Hippocampal formation (tissue), 2 donors: ENCODE measurements at regions not wholly inside any gene's neighbourhood (a gene's known extent, or its start where the extent isn't known, plus 50 kb on each side); places are given as distances from the start of the nearest gene placed in this dataset.
A peak's percentile ranks its signal among the peaks of the same experiment; 100 is the strongest.
"Not testable (repeated sequence)": the region's sequence is repeated elsewhere in the genome, so short reads cannot be mapped to it uniquely, and the experiment has no call there.

ENCODE experiments used
- DNase-seq, 2 donors: peaks; one replicate each; lab custom pipeline; 2025; lab: John Stamatoyannopoulos, UW

- no peak for DNase-seq
Measured at GRCh38 chr14:30266290-30266689, 292.7 kb upstream of the G2E3 start.

- DNase-seq = no peak
Measured at GRCh38 chr14:30267141-30267540, 291.8 kb upstream of the G2E3 start.

DNA sequence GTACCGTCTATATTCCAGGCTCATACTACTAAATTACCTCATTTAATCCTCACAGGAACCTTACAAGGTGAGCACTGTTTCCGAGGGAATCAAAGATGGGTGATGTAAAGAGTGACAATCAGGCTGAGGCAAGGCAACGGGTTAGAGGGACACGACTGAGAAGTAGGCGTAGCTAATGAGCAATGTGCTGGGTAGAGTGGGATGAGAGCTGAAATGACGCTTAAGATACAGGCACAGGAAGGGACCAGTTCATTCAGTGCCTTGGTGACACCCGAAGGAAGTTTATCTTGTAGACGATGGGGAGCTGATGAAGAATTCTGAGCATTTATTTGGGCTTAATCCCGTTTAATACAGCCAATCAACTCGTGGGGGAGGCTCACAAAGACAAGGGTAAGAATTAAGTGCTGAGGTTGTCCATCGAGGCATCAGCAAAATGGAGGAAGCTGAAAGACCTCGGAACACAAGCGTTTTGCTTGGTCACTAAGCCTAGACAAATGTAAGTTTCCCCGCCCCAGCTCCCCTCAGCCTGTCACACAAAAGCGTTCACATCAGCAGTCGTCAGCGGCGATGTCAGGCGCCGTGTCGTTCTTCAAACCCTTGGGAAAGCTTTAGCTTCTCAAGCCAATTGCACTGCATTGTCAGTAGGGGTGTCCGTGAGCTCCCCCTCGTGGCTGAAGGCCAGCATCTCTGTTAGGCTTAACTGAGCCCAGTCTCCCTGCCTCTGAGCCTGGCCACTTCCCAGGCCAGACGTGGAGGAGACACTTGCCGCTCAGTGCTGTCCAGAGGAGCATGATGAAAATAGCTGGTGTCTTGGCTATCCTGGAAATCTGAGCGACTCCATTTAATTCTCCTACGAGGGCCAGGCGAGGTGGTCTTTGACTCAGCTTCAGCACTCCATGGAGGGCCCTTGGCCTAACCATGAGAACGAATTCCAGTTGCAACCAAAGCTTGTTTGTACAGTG lies 288.5 kb upstream of the G2E3 start:
- DNase-seq = peak; percentile 66 to 72

- DNase-seq = peak in 1 of 2 donors; percentile 38
Measured at GRCh38 chr14:30271811-30272323, 287.1 kb upstream of the G2E3 start.

GRCh38 chr14:30272848-30273832 lies 285.8 kb upstream of the G2E3 start:
- peak in 1 of 2 donors; percentile 38 for DNase-seq

GRCh38 chr14:30275604-30276003 lies 283.4 kb upstream of the G2E3 start:
- no peak for DNase-seq

DNA sequence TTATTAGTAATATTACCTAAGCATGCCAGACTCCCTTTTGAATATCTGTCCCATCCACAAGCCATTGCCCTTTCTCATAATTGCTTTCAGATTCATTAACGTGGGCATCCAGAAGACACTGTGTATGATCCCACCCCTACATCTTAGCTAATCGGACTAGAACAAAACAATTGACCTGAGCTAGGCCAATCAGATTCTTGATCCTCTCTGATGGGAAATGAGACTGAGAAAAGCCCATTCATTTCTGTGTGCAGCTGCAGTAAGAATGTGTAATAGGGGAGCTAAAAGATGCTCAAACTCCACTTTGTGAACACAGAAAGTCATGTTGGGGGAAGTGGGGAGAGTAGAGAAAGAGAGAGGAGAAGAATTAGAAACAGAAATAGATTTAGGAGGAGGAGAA lies 281.7 kb upstream of the G2E3 start:
- no peak for DNase-seq

DNA sequence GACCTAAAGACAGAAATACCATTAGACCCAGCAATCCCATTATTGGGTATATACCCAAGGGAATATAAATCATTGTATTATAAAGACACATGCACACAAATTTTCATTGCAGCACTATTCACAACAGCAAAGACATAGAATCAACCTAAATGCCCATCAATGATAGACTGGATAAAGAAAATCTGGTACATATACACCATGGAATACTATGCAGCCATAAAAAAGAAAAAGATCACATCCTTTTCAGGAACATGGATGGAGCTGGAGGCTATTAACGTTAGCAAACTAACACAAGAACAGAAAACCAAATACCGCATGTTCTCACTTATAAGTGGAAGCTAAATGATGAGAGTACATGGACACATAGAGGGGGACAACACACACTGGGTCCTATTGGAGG lies 280.1 kb upstream of the G2E3 start:
- not testable (repeated sequence) for DNase-seq

DNA sequence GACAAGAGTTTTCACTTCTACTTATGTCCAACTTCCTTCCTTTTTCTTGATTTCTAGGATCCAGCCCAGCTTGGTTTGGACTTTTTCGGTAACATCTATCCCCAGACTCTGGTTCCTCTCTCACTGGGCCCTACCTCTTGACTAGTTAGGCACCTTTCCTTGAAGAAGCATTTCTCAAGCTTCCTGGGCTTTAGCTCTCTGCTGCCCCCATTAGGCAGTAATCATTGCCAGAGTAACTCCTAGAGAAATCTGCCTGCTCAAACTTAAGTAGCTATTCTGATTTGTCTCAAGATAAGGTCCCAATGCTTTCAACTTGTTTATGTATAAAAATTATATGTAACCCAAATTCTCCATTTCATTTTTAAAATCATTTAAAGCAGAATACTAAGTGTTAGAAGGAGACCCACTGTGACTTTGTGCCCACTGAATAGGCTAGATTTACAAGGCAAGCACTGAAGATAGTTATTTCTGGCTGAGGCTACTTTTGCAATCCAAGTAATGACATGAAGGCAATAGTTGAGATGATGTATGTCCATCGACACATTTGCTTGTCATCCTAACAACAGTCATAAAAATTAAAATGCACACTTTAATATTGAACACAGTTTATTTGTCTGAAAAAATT lies 275.0 kb upstream of the G2E3 start:
- no peak for DNase-seq

DNA sequence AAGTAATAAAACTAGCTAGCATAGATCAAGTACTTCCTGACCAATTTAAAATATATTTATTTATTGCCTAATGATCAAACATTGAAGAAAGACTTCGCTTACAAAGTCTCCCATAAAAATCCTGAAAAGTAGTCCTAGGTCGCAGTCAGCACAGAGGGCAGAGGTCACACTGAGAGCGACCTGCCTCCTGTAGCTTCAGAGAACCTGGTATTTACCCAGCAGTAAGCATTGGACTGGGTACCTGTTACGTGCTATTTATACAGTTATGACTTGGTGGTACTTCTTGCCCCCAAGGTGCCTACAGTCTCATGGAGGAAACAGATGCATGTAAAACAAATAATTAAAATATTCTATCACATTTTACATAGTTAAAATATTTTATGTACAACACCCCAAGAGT lies 274.1 kb upstream of the G2E3 start:
- no peak for DNase-seq

- no peak for DNase-seq
Measured at GRCh38 chr14:30287579-30288445, 271.1 kb upstream of the G2E3 start.

- no peak for DNase-seq
Measured at GRCh38 chr14:30290001-30290400, 269.0 kb upstream of the G2E3 start.

DNA sequence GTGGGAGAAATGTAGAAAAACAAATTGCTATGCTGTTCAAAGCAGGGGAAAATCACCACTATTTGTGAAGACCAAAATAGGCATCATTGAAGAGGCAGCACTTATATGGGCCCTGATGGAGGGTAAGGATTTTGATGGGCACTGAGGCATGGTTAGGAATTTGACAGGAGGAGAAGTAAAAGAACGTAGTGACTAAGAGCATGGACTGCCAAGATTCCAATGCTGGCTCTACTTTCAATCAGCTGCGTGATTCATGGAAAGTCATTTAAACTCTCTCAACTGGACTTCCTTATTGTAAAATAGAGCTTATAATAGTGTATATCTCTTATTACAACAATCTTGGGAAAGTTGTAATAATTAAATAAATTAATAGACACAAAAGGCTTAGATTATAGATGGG lies 267.7 kb upstream of the G2E3 start:
- DNase-seq = no peak

DNA sequence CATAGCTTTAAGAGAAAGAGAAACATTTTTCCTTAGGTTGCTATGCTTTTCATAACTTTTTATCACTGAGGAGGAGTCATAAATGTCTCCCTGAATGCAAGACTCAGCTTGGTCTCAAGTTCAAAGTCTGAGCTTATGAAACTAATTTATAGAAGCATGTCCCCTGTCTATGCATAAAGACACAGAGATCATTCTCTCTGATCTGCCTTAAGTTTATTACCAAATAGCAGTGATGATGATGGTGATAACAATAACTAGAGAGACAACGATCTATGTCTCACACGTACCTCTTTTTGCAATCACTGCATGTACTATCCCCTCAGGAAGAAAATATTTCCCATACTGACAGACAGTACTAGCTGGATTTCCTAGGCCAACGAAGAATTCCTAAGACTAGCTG lies 266.4 kb upstream of the G2E3 start:
- DNase-seq = no peak

DNA sequence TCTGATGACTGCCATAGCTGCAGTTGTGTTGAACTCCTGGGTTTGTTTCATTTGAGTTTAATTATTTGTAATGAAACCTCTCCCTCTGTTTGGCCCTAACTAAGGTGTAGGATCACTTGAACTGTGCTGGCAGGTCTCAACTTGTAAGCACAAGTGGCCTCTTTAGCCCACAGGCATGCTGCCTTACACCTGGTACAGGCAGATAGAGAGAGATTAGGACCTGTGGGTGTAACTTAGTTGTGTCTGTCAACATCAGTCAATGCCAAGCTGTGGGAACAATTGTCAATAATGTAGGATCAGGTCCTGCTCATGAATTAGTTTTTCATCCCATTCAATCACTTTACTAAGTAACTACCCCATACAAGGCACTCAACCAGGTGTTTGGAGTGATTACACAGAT lies 263.0 kb upstream of the G2E3 start:
- no peak for DNase-seq

DNA sequence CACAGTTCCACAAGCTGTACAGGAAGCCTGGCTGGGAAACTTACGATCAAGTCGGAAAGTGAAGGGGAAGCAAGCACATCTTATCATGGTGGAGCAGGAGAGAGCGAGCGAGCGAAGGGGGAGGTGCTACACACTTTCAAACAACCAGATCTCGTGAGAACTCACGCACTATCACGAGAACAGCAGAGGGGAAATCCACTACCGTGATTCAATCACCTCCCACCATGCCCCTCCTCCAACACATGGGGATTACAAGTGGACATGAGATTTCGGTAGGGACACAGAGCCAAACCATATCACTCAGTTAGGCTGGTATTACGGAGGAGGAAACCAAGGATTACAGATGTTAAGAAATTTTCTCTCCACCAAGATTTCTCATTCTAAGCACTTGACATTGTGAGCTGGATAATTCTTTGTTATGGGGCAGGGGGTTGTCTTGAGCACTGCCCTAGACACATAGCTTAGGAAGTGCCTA lies 262.0 kb upstream of the G2E3 start:
- no peak for DNase-seq

GRCh38 chr14:30297876-30298795 lies 260.8 kb upstream of the G2E3 start:
- no peak for DNase-seq

- DNase-seq = no peak
Measured at GRCh38 chr14:30299915-30300314, 259.0 kb upstream of the G2E3 start.

GRCh38 chr14:30303350-30303749 lies 255.6 kb upstream of the G2E3 start:
- no peak for DNase-seq

DNA sequence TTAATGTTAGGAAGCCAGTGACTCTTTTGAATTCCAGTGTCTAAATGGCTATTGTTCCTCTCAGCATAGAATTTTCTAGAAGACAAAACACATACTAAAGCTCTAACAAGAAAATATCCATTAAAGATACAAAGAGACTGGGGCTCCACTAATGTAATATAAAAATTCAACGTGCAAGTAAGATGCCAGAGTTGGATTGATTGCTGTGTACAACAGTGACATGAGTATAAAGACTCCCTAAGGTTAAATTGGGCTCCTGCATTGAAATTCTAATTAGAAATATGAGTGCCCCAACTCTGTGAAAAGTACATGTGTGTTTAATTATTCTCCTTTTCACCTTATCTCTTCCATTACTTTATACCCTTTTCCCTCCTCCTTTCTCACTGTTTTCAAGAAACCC lies 253.6 kb upstream of the G2E3 start:
- DNase-seq = no peak
